Activated CD4-positive, alpha-beta memory T cell treated with anti-CD3 and anti-CD28 coated beads for 36 hours (primary cell): ENCODE measurements at regions not wholly inside any gene's neighbourhood (a gene's known extent, or its start where the extent isn't known, plus 50 kb on each side); places are given as distances from the start of the nearest gene placed in this dataset.
"Not testable (repeated sequence)": the region's sequence is repeated elsewhere in the genome, so short reads cannot be mapped to it uniquely, and the experiment has no call there.

Source experiments
- CTCF ChIA-PET: fragments of 350-600 bp; sonication (Branson Sonifier 250); formaldehyde crosslinking; loops from one replicate; lab custom pipeline; 2021; ENCODE audit warnings: antibody characterized with exemption, inconsistent platforms; lab: Charles Lee
- POLR2A ChIA-PET: fragments of 350-600 bp; sonication (Branson Sonifier 250); formaldehyde crosslinking; loops from one replicate; lab custom pipeline; 2021; ENCODE audit warnings: antibody characterized with exemption; lab: Charles Lee
- DNase-seq: peaks from one replicate; pipeline ENCODE4 v3.0.0-alpha.2; 2020
- H3K27ac Mint-ChIP-seq: one replicate; pipeline ENCODE4 v1.8.0; 2021; ENCODE audit warnings: mixed read lengths
- H3K27me3 Mint-ChIP-seq: one replicate; pipeline ENCODE4 v1.8.0; 2021; ENCODE audit warnings: mixed read lengths
- H3K36me3 Mint-ChIP-seq: one replicate; pipeline ENCODE4 v1.8.0; 2021; ENCODE audit warnings: mixed read lengths
- H3K4me1 Mint-ChIP-seq: one replicate; pipeline ENCODE4 v1.8.0; 2021; ENCODE audit warnings: low read depth, mixed read lengths
- H3K4me3 Mint-ChIP-seq: one replicate; pipeline ENCODE4 v1.8.0; 2021; ENCODE audit warnings: mild to moderate bottlenecking, mixed read lengths
- H3K9me3 Mint-ChIP-seq: one replicate; pipeline ENCODE4 v1.8.0; 2021; ENCODE audit warnings: mixed read lengths
- intact Hi-C: fragments of 100-400 bp; cut with micrococcal nuclease; formaldehyde crosslinking; loops from one replicate; pipeline ENCODE4 v1.15.1; 2023

DNA sequence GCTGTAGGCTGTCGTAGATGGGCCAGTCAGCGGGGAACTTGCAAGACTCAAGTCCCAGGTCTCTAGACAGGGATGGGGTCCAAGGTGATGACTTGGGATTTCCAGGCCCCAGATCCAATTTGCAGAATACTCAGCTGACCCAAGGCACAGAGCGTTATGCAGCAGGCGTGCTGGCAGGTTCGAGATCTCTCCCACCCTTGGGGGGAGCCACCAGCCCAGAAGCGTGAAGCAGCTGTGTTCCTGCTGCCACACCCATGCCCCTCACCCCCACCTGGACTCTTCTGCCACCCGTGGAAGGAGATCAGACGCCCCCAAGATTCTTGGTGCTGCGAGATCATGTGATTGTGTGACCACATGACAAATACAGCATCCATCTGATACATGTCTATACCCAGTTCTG lies 142.6 kb downstream of the BRD1 start:
- Mint-ChIP-seq H3K9me3 (no peaks in the 10 kb centered on the region), H3K27ac (no peak overlapping the region), H3K27me3 (peaks cover 14% of the 10 kb centered on the region), H3K4me1 (no peaks in the 10 kb centered on the region), H3K4me3 (no peak overlapping the region), H3K36me3 (no peaks in the 10 kb centered on the region)
- CTCF ChIA-PET: interaction anchor here (0.9 kb wide), 1 partner anchor 17 kb away, joined by 3 read pairs; no protein-coding TSS in a partner anchor
- no peak for DNase-seq
- intact Hi-C loops: no loop called here
- POLR2A ChIA-PET: no interaction called here

DNA sequence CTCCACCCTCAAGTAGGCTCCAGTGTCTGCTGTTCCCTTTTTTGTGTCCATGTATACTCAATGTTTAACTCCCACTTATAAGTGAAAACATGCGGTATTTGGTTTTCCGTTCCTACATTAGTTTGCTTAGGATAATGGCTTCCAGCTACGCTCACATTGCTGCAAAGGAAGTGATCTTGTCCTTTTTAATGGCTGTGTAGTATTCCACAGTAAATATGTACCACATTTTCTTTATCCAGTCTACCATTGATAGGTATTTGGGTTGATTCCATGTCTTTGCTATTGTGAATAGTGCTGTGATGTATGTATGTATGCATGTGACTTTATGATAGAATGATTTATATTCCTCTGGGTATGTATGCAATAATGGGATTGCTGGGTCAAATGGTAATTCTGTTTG lies 144.6 kb downstream of the BRD1 start:
- no peak for DNase-seq
- no peaks in the 10 kb centered on the region for H3K4me1 Mint-ChIP-seq
- no peaks in the 10 kb centered on the region for H3K9me3 Mint-ChIP-seq
- no peaks in the 10 kb centered on the region for H3K36me3 Mint-ChIP-seq
- H3K4me3 Mint-ChIP-seq: no peak overlapping the region
- H3K27me3 Mint-ChIP-seq: peaks cover 11% of the 10 kb centered on the region
- POLR2A ChIA-PET: no interaction called here
- intact Hi-C loops: no loop called here
- H3K27ac Mint-ChIP-seq: no peak overlapping the region
- CTCF ChIA-PET: interaction anchor here (0.6 to 1.3 kb wide), 2 partner anchors 41 to 715 kb away, joined by 3 to 4 read pairs; no protein-coding TSS in a partner anchor

DNA sequence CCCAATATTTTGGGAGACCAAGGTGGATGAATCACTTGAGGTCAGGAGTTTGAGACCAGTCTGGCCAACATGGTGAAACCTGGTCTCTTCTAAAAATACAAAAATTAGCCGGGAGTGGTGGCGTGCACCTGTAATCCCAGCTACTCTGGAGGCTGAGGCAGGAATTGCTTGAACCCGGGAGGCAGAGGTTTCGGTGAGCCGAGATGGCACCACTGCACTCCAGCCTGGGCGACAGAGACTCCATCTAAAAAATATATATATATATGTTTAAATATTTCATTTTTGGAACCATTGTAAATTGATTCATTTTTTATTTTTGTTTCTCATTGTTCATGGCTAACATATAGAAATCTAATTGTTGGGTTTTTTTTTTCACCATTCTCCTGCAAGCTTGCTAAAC lies 146.9 kb downstream of the BRD1 start:
- H3K27ac Mint-ChIP-seq, POLR2A ChIA-PET, CTCF ChIA-PET, H3K36me3 Mint-ChIP-seq, H3K4me1 Mint-ChIP-seq, DNase-seq, H3K9me3 Mint-ChIP-seq, intact Hi-C loops, H3K4me3 Mint-ChIP-seq: not testable (repeated sequence)
- peaks cover 13% of the 10 kb centered on the region for H3K27me3 Mint-ChIP-seq

DNA sequence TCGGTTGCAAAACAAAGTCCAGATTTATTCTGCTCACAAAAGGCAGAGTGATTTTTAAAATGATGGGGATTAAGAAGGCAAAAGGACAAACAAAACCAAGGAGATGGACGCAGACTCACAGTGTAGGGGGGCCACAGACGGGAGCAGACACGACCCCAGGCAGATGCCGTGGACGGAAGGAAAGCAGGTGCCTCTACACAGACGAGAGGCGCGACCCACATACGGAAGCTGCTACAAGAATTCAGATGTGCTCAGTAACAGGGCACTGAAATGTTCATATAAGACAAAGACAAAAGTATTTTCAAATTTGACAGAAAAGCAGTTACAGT lies 148.9 kb downstream of the BRD1 start:
- Mint-ChIP-seq H3K4me1 (no peaks in the 10 kb centered on the region), H3K9me3 (no peaks in the 10 kb centered on the region), H3K4me3 (no peak overlapping the region), H3K27ac (no peak overlapping the region), H3K27me3 (peaks cover 14% of the 10 kb centered on the region), H3K36me3 (no peaks in the 10 kb centered on the region)
- intact Hi-C loops: no loop called here
- CTCF ChIA-PET: no interaction called here
- POLR2A ChIA-PET: no interaction called here
- DNase-seq: no peak

DNA sequence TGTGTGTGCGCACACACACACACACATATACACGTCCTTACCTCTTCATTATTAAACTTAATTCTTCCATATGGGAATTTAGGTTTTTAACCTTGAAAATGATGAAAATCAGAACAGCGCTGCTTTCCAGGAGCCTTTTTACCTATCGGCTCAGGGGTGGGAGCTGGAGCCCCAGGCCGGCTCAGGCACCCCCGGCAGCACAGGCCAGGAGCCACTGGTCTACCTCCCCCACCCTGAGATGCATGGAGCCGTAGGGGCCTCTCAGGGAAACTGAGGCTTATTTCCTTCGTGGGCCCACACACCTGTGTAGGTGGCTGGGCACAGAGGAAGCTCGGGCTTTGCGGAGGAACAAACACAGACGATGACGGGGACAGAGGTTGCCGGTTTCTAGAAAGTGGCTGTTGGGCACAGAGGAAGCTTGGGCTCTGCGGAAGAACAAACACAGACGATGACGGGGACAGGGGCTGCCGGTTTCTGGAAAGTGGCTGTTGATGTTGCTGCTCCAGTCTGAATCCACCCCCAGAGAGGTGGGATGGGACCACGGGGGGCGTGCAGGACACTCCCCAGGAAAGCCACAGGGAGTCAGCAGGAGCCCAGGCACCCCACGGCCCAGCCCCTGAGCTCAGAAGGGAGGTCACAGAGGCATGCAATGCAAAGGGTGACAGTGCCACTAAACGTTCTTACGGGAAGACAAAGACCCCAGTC lies 149.4 kb downstream of the BRD1 start:
- intact Hi-C loops: no loop called here
- Mint-ChIP-seq H3K27ac (no peak overlapping the region), H3K9me3 (no peaks in the 10 kb centered on the region), H3K4me1 (no peaks in the 10 kb centered on the region), H3K36me3 (no peaks in the 10 kb centered on the region), H3K27me3 (peaks cover 14% of the 10 kb centered on the region), H3K4me3 (no peak overlapping the region)
- no peak for DNase-seq
- ChIA-PET POLR2A (no interaction called here), CTCF (no interaction called here)

DNA sequence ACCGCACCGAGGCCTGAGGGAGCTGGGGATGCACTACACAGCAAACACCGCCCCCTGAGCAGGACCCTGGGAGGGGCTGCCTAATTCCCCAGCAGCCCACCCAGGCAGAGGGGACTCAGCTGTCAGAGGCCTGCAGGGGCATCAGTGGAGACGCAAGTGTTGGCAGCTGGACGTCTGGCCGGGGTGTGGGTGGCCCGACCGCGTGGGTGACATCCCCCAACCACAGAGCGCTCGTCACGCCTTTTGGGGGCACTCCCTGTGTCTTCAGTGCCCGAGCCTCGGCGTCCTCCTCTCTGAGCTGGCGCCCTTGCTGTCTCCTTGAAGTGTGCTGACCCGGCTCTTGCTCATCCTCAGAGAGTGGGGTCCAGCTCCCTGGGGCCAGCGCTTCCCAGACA lies 150.2 kb downstream of the BRD1 start:
- DNase-seq: no peak
- POLR2A ChIA-PET: no interaction called here
- H3K9me3 Mint-ChIP-seq: no peaks in the 10 kb centered on the region
- H3K36me3 Mint-ChIP-seq: no peaks in the 10 kb centered on the region
- H3K27me3 Mint-ChIP-seq: peaks cover 10% of the 10 kb centered on the region
- H3K4me3 Mint-ChIP-seq: no peak overlapping the region
- CTCF ChIA-PET: no interaction called here
- intact Hi-C loops: no loop called here
- no peak overlapping the region for H3K27ac Mint-ChIP-seq
- H3K4me1 Mint-ChIP-seq: no peaks in the 10 kb centered on the region

DNA sequence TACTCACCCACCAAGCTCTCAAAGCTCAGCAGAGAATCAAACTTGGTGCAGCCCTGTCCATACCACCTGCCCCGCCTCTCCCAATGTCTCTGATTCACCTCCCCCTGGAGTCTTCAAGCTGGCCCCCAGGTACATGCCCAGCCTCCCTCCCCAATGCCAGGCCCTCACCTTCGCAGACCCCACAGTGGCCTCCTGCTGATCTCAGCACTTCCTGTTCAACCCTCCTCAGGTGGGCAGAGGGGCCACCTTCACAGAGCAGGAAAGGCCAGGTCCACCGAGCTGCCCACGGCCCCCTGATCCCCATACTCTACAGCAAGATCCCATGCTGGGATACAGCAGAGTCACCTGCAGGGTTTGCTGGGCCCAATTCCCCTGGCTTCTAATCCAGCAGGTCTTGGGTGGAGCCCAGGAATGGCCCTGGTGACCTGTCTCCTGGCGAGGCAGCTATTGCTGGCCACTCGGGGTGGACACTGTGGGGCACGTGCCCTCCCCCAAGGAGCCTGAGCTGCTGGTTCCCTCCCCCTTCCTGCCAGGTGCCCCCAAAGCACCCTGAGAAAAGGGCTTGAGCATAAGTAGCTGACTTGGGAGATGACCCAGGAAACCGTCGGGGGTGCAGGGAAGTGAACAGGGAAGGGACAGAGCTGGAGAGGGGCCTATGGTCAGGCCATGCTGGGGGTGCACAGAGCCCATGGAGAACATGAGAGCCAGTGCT lies 150.7 kb downstream of the BRD1 start:
- peaks cover 11% of the 10 kb centered on the region for H3K27me3 Mint-ChIP-seq
- ChIA-PET POLR2A (no interaction called here), CTCF (no interaction called here)
- peaks cover under 1% of the 10 kb centered on the region for H3K4me1 Mint-ChIP-seq
- no peak overlapping the region for H3K4me3 Mint-ChIP-seq
- H3K36me3 Mint-ChIP-seq: no peaks in the 10 kb centered on the region
- no peaks in the 10 kb centered on the region for H3K9me3 Mint-ChIP-seq
- H3K27ac Mint-ChIP-seq: no peak overlapping the region
- intact Hi-C loops: no loop called here
- no peak for DNase-seq

DNA sequence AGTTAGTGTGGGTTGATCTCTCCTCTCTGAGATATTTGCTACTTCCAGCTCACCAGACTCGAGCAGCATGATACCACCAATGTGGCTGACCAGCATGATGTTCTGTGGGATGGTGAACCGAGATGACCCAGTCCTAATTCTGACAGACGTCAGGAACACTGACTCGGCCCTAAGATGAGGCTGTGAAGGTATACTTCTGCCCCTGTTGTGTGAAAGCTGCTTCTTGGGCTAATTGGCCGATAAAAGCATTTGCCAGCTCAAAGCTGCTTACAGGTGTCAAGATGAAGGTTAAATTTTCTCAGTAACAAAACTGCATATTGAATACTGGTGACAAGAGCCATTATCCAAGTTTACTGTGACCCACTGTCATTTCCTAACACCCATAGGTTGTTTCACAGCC lies 151.4 kb downstream of the BRD1 start:
- POLR2A ChIA-PET: no interaction called here
- Mint-ChIP-seq H3K36me3 (peaks cover under 1% of the 10 kb centered on the region), H3K27ac (no peak overlapping the region), H3K4me3 (no peak overlapping the region), H3K4me1 (peaks cover 7% of the 10 kb centered on the region), H3K27me3 (peaks cover 18% of the 10 kb centered on the region), H3K9me3 (no peaks in the 10 kb centered on the region)
- CTCF ChIA-PET: interaction anchor here (0.7 kb wide), 2 partner anchors 375 to 700 kb away, joined by 3 to 4 read pairs; no protein-coding TSS in a partner anchor
- DNase-seq: no peak
- intact Hi-C loops: no loop called here

DNA sequence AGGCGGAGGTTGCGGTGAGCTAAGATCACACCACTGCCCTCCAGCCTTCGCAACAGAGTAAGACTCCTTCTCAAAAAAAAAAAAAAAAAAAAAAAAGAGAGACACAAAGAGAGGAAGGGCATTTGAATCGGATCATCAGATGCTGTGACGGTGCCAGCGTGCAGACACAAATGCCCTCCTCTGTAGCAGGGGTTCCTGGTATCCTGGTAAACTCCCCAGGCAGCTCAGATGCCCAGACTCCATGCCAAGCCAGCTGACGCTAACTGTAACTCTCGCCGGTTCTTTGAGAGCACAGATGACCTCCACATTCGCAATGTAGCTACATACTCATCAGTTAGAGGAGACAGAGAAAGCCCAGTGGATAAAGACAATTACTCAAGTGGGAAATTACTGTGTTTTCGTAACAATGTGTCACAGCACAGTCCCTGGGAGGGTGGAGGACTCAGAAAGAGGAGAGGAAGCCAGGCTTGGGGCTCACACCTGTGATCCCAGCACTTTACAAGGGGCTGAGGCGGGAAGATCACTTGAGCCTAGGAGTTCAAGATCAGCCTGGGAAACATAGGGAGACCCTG lies 153.1 kb downstream of the BRD1 start:
- peaks cover 19% of the 10 kb centered on the region for H3K27me3 Mint-ChIP-seq
- intact Hi-C loops: no loop called here

DNA sequence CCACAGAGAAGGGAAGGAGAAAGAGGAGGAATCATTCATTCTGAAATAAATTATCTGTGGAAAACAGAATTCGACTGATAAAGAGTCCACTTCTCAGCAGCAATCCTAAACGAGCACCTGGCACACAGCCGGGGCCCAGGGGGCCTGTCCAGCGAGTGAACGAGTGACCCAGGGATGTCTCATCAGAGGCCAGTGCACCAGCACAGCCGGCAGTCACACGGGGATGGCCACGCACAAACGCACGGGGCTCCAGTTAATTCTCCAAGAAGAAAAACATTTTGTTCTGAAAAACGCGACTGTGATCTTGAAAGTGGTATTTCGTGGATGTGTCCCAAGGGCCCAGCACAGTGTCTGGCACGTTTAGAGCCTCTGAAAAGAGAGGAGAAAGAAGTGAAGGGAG lies 154.6 kb downstream of the BRD1 start:
- no peak overlapping the region for H3K4me3 Mint-ChIP-seq
- peaks cover 2% of the 10 kb centered on the region for H3K36me3 Mint-ChIP-seq
- no peak overlapping the region for H3K27ac Mint-ChIP-seq
- intact Hi-C loops: no loop called here
- peaks cover 26% of the 10 kb centered on the region for H3K27me3 Mint-ChIP-seq
- ChIA-PET POLR2A (no interaction called here), CTCF (no interaction called here)
- no peak for DNase-seq
- peaks cover 3% of the 10 kb centered on the region for H3K9me3 Mint-ChIP-seq
- H3K4me1 Mint-ChIP-seq: peaks cover 11% of the 10 kb centered on the region

More for the DNA sequence above, 153.1 kb downstream of the BRD1 start:
- Mint-ChIP-seq H3K36me3 (peaks cover 2% of the 10 kb centered on the region), H3K27ac (no peak overlapping the region), H3K4me1 (peaks cover 11% of the 10 kb centered on the region), H3K9me3 (no peaks in the 10 kb centered on the region), H3K4me3 (no peak overlapping the region)
- ChIA-PET CTCF (no interaction called here), POLR2A (no interaction called here)
- no peak for DNase-seq

DNA sequence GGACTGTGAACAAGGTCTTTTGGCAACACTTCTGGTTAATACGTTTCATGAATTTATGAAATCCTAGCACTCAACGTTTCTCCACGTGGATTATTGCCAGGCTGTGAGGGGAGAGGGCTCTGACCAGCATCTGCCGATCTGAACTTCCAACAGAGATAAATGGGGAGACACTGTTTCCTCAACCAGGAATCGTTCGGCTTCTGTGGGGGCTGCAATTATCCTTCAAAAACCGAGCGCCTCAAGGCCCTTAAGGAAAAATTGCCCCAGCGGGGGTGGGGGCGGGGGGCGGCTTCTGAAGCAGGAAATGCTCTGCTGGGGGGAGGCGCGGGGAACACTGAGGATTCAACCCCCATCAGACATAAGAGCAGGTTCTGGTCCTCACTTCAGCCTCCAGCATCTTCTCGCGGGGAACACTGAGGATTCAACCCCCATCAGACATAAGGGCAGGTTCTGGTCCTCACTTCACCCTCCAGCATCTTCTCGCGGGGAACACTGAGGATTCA lies 155.6 kb downstream of the BRD1 start:
- peak; percentile 4 for DNase-seq
- no peak overlapping the region for H3K4me3 Mint-ChIP-seq
- peaks cover 2% of the 10 kb centered on the region for H3K36me3 Mint-ChIP-seq
- H3K4me1 Mint-ChIP-seq: peaks cover 15% of the 10 kb centered on the region
- CTCF ChIA-PET: no interaction called here
- intact Hi-C loops: no loop called here
- peaks cover 3% of the 10 kb centered on the region for H3K9me3 Mint-ChIP-seq
- POLR2A ChIA-PET: no interaction called here
- H3K27ac Mint-ChIP-seq: no peak overlapping the region
- H3K27me3 Mint-ChIP-seq: peaks cover 26% of the 10 kb centered on the region

DNA sequence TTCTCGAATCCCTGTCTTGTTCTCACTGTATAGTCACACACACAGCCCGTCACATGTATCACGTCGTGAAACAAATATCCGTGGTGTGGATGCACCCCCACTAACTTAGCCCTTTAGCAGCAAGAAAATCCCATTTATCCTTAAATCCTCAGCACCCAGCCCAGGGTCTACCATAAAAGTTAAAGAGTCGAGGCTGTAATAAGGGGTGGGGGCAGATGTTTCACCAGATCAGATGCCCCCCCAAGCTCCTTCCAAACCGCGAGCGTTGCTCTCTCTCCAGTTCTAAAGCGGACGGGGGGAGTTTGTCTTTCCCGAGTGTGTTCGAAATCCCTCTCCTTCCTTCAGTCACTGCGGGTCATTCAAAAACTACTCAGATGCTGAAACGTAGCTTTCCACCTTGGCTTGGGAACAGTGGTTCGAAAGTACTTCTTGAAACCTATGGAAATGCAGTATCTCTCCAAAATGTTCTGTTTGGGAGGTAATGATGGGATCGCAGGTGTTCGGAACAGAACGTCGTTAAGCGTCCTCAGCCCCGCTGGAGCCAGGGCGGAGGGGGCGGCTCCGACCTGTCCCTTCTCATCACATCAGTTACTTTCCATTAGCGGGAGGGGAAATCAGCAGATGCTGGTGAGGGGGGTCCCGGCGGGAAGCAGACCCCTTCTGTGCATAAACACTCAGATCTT lies 156.2 kb downstream of the BRD1 start:
- CTCF ChIA-PET: interaction anchor here (0.7 kb wide), 1 partner anchor 30 kb away, joined by 3 read pairs; no protein-coding TSS in a partner anchor

More for the DNA sequence above, 156.2 kb downstream of the BRD1 start:
- Mint-ChIP-seq H3K36me3 (peaks cover 2% of the 10 kb centered on the region), H3K4me3 (peak overlapping the region; percentile 53), H3K9me3 (peaks cover 3% of the 10 kb centered on the region), H3K27ac (no peak overlapping the region), H3K27me3 (peaks cover 23% of the 10 kb centered on the region), H3K4me1 (peaks cover 19% of the 10 kb centered on the region)
- peak; percentile 5 for DNase-seq
- POLR2A ChIA-PET: no interaction called here
- intact Hi-C loops: no loop called here
